ENCODE measurements at regions not wholly inside any gene's neighbourhood (a gene's known extent, or its start where the extent isn't known, plus 50 kb on each side); places are given as distances from the start of the nearest gene placed in this dataset.
"Not testable (repeated sequence)": the region's sequence is repeated elsewhere in the genome, so short reads cannot be mapped to it uniquely, and the experiment has no call there.

GRCh38 chr6:4338884-4339283 lies 203.5 kb upstream of the ECI2 start:
- no peak overlapping the region for H3K4me3 ChIP-seq (ENCODE audit: low read depth, low read length)
- no peak for TF ChIP-seq CTCF (IDR thresholded peaks at IDR 0.05; ENCODE audit: low read depth, low read length, missing control alignments)
- DNase-seq (ENCODE audit: low read depth), result no peak

DNA sequence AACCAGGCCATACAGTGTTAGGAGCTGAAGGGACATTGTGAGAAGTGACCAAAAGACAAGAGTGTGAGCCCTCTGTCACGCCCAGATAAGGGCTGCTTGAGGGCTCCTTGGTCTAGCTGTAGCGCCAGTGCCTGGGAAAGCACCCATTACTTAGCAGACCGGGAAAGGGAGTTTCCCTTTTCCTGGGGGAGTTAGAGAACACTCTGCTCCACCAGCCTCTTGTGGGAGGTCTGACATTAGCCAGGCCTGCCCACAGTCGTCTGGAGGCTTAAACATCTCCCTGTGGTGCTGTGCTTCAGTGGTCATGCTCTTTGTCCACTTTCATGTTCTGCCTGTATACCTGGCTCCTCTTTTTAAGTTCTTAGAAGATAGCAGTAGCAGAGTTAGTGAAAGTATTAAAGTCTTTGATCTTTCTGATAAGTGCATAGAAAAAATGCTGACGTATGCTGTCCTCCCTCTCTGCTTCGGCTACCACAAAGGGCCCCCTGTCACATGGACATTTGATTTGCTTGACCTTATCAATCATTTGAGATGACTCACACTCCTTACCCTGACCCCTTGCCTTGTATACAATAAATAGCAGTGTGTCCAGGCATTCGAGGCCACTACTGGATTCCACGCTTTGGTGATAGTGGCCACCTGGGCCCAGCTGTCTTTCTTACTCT lies 201.5 kb upstream of the ECI2 start:
- no peak for TF ChIP-seq CTCF (IDR thresholded peaks at IDR 0.05; ENCODE audit: low read depth, low read length, missing control alignments)
- DNase-seq (ENCODE audit: low read depth), result no peak

DNA sequence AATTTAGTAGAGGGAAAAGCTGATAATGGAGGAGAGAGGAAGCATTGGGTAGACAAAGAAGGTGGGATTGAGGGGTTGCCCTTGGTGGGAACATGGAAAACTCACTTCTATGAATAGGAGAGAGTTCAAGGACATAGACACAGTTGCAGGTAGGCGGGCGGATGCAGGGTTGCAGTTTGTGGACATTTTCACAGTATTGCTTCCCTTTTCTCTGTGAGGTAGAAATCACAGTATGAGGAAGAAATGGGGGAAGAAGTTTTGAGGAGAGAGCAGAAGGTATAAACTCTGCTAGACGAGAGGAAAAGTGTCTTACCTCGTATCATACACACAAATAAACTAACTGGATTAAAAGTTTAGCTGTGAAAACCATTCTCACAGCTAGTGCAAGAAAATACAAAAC lies 200.7 kb upstream of the ECI2 start:
- no peak for DNase-seq (ENCODE audit: low read depth)
- TF ChIP-seq CTCF (IDR thresholded peaks at IDR 0.05; ENCODE audit: low read depth, low read length, missing control alignments), result no peak
- no peak overlapping the region for H3K4me3 ChIP-seq (ENCODE audit: low read depth, low read length)

More for the DNA sequence above, 201.5 kb upstream of the ECI2 start:
- no peak overlapping the region for H3K4me3 ChIP-seq (ENCODE audit: low read depth, low read length)

- DNase-seq (ENCODE audit: low read depth); H3K4me3 ChIP-seq (ENCODE audit: low read depth, low read length): not testable (repeated sequence)
These were observed 198.9 kb upstream of the ECI2 start for GRCh38 chr6:4334158-4334740.

DNA sequence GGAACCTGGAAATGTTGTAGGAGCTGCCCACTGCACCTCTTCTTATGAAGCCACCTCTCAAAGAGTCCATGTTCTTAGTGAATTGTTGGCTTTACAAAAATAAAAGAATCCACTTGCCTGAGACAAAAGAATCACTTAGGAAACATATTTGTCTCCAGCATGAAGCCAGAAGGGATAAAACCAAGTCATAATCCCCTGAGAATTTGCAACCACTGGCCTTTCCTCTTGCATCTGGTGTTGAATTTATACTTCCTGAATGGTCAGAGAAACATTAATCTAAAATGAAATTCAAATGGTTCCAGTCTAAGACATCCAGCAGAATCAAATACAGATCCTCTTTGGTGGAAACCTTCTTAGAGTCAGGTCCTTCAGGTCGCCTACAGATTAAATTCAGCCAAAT lies 192.5 kb upstream of the ECI2 start:
- no peak for DNase-seq (ENCODE audit: low read depth)
- no peak overlapping the region for H3K4me3 ChIP-seq (ENCODE audit: low read depth, low read length)
- TF ChIP-seq CTCF (IDR thresholded peaks at IDR 0.05; ENCODE audit: low read depth, low read length, missing control alignments), result no peak

GRCh38 chr6:4324746-4325145 lies 189.4 kb upstream of the ECI2 start:
- no peak for DNase-seq (ENCODE audit: low read depth)
- TF ChIP-seq CTCF (IDR thresholded peaks at IDR 0.05; ENCODE audit: low read depth, low read length, missing control alignments), result no peak
- no peak overlapping the region for H3K4me3 ChIP-seq (ENCODE audit: low read depth, low read length)

GRCh38 chr6:4323322-4323721 lies 187.9 kb upstream of the ECI2 start:
- DNase-seq (ENCODE audit: low read depth), result no peak
- no peak overlapping the region for H3K4me3 ChIP-seq (ENCODE audit: low read depth, low read length)
- no peak for TF ChIP-seq CTCF (IDR thresholded peaks at IDR 0.05; ENCODE audit: low read depth, low read length, missing control alignments)
